ENCODE measurements at regions not wholly inside any gene's neighbourhood (a gene's known extent, or its start where the extent isn't known, plus 50 kb on each side); places are given as distances from the start of the nearest gene placed in this dataset.

DNA sequence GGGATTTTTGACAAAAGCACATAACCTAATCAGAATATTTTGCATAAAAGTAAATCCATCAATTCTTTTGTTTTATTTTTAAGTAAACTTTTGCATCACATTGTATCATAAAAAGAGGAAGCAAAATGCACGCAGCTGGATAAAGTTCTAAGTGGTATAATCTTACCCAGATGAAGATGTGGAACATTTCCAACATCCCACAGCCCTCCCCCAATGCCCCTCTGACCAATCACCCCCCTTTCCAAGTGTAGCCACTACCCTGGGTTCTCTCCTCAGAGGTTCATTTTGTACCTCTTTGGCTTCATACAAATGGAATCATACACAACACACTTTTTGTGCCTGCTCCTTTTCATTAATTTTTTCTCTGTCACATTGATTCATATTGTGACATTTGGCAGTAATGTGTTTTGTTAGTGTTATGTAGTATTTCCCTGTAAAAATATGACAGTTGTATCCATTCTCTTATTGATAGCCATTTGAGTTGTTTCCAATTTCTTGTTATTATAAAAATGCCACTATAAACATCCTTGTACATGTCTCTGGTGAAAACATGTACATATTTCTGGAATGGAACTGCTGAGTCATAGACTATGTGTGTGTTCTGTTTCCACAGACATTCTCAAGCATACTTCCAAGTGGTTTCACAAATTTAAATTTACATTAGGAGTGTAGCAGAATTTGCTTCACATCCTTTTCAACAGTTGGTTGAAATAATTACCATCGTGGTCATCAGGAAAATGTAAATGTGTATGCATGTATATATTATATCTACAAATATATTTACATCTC is 92.9 kb upstream of the SYNDIG1 start:
- no peak for DNase-seq

GRCh38 chr20:24373372-24373771 is 96.1 kb upstream of the SYNDIG1 start:
- no peak for DNase-seq

GRCh38 chr20:24370911-24371695 is 98.3 kb upstream of the SYNDIG1 start:
- DNase-seq: no peak

DNA sequence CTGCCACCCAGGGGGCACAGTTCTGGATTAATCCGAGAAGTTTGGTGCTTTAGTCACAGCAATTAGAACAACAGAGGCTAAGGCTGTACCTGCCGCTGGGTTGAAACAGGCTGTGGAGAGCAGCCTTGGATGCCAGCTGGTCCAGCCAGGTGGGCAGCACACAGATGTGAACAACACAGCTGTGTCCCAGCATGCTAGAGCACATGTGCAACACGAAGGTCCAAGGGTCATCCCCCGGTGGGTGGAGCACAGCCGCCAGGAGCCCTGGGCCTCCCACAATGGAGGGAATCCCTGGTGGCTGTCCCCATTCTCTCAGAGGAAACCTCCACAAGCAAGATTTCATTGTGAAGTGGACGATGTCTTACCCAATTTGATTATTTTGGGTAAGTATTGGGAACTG is 99.2 kb upstream of the SYNDIG1 start:
- no peak for DNase-seq

DNA sequence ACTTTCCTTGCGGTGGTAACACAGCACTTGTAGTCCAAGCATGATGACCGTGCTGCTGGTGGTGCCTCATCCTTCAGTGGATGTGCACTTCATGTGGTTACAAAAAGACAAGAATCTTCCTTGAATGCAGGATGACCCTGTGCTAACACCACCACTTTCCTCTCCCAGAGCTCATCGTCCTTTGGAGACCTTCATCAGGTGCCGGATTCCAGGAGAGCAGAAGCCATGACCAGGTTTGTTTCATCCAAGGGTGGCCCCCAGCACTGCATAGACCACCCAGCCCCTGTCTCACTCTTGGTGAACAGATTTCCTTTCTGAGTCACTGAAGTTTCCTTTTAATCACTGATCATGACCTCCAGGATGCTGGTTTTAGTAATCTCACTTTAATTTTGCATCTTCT is 101.2 kb upstream of the SYNDIG1 start:
- DNase-seq: no peak

DNA sequence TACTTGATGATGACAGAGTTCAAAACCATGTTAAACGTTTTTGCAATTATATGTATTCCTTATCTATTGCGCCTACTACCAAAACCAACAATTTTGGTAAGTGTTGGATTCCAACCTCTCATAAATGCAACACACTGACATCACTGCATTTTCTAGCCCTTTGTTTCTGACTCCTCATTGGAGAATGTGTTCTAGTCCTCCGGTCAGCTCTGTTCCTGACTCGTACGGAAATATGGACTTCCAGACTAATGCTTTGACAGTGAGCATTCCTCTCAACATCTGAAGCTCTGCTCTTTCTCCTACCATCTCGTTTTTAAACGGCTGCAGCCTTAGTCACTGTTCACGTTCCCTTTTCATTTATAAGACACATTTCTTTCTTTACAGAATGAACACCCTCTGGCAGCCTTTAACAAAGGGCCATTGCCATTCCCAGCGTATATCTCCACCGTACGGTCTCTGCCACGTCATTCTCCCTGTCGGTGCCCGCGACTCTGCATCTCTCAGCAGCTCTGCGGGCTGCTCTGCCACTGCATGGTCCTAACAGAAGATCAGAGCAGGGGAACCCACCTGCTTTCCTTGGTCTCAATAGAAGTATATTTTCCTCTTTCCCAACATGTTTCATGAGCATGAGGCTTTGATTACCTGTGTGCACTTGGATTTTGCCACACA is 103.0 kb upstream of the SYNDIG1 start:
- no peak for DNase-seq

- DNase-seq: no peak
Measured at GRCh38 chr20:24365670-24366069, 103.8 kb upstream of the SYNDIG1 start.

DNA sequence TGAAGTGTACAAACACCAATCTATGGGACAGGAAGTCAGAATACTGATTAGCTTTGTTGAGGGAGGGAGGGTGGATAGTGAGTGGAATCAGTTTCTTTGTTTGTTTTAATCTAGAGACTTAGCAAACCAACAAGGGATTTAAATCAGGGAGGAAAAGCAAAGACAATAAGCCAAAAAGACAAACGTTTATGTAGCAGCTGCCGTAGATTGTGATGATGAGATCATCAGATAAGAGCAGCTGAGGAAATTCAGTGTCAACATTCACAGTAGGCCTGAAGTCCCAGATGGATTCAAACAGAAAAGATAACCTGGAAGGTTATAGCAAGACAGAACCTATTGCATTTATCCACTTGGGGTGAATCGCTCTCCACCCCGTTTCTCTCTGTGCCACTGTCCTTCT is 104.9 kb upstream of the SYNDIG1 start:
- no peak for DNase-seq

GRCh38 chr20:24363031-24363430 is 106.4 kb upstream of the SYNDIG1 start:
- no peak for DNase-seq

- no peak for DNase-seq
Measured at GRCh38 chr20:24362080-24362479, 107.3 kb upstream of the SYNDIG1 start.

GRCh38 chr20:24361541-24361940 is 107.9 kb upstream of the SYNDIG1 start:
- DNase-seq: no peak

DNA sequence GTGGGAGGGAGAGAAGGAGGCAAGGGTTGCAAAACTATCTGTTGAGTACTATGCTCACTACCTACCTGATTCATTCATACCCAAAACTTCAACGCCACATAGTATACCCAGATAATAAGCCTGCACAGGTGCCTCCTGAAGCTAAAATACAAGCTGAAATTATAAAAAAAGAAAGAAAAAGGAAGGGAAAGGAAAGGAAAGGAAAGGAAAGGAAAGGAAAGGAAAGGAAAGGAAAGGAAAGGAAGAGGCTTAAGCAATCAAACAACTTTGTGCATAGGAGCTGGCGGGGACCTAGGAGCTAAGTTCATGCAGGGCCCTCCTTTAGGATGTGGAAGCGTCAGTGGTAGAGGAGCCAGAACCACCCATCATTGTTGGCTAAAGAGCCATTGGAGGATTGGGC is 108.9 kb upstream of the SYNDIG1 start:
- DNase-seq: no peak

- DNase-seq: no peak
Measured at GRCh38 chr20:24359321-24360027, 110.0 kb upstream of the SYNDIG1 start.

GRCh38 chr20:24357931-24358330 is 111.5 kb upstream of the SYNDIG1 start:
- no peak for DNase-seq

- DNase-seq: no peak
Measured at GRCh38 chr20:24357177-24357576, 112.3 kb upstream of the SYNDIG1 start.

GRCh38 chr20:24353135-24353690 is 116.2 kb upstream of the SYNDIG1 start:
- DNase-seq: no peak

DNA sequence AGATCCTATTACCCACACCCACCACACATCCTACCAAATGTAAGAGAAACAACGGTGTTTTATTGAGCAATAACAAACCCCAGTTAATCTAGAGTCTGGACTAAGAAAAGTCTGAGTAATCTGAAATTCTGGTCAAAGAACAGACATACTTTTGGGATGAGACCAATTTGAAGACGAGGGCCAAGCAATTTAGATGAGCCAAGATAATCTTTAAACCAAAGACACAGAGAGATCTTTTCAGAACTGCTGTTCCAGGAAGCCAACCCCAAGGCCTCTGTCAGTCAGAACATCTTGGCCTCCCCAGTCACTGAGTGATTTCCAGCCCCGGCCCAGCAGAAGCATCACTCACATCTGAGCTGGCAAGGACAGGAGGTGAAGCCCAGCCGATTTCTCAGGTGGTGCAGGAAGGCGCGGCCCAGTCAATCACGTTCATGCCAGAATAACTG is 118.5 kb upstream of the SYNDIG1 start:
- DNase-seq: no peak

DNA sequence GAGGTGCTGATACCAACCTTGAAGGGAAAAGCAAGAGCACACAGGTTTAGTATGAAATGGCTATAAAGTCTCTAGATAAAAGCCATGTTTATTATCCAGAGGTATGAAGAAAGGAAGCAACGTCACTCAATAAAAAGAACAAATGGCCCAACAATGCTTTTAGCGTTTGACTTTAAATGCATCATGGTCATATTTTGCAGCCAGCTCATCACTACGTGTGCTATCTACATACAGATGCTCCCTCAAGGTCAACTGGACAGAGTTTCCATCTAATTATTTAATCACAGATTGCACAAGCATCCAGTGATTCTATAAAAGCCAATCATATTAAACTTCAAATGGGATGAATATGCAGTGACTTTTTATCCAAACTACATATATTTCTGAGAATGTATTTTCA is 127.6 kb upstream of the SYNDIG1 start:
- no peak for DNase-seq

DNA sequence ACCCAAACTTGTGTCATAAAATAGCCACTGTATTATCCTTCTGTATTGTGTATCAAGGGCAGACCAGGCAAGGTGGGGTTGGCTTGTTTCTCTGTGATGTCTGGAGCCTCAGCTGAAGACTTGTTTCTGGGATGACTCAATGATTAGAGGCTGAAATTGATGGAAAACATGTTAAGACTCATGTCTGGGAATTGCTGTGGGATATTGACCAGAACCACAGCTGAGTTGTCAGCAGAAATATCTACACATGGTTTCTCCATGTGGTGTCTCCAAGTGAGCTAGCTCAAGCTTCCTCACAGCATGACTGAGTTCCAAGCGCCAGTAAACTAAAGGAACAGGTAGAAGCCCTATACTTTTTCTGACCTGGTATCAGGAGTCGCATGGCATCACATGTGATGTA is 128.5 kb upstream of the SYNDIG1 start:
- no peak for DNase-seq

DNA sequence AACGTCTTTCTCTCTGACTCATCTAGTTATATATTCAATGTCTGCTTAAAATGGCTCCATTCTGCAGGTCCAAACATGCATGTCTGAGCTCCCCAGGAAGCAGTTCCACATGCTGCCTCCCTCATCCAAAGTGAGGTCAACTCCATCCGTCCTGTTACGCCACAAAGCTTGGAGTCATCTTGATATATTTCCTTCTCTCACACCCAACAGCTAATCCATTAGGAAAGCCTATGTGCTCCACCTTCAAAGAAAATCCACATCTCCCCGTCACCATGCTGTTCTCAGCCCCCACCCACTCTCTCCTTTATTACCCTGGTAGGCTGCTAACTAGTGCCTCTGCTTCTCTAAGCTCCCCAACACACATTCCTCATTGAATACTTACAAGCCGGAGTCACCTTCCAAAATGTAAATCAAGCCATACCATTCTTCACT is 130.2 kb upstream of the SYNDIG1 start:
- no peak for DNase-seq

DNA sequence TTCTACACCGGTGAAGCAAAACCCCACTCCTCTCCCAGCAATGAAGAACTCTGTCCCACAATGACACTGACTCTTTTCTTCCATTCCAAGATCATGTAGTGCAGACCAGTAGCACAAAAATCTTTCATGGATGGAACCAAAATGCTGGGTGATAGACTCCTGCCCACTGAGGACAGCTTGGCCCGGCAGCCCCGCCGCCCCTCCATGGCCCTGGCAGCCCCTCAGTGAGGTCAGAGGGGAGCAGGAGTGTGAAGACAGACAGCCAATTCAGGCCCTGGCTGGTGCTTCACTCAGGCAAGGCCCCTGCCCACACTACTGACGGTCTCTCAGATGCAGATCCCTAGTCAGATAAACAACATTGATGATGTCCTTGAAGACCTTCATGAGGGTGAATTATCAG is 131.9 kb upstream of the SYNDIG1 start:
- DNase-seq: no peak

DNA sequence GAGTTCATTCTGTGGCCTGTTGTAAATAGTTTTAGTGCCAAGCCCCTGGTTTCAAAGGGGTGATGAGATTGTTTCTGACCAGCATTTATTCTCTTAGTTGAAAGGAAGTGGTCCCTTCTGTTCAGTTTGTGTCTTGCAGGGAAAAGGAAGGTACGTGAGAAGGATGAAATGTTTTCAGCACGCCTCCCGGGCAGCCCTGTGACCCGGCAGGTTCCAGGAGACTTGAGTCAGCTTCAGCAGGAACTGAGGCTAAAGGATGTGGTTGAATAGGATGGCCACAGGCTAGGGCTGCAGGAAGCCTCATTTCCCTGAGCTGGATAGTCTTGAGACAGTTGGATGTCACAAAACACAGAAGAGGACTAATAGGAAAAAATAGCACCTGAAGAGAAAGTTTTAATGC is 132.4 kb upstream of the SYNDIG1 start:
- no peak for DNase-seq

- no peak for DNase-seq
Measured at GRCh38 chr20:24334830-24335229, 134.6 kb upstream of the SYNDIG1 start.

All from activated CD8-positive, alpha-beta memory T cell treated with anti-CD3 and anti-CD28 coated beads, Interleukin-2, amount 50 U/mL, for 48 hours (primary cell).